Thyroid gland (tissue), 4 donors: ENCODE measurements at regions not wholly inside any gene's neighbourhood (a gene's known extent, or its start where the extent isn't known, plus 50 kb on each side); places are given as distances from the start of the nearest gene placed in this dataset.

Source experiments
- DNase-seq, 2 donors: peaks; one replicate each; pipeline ENCODE4 v3.0.0-alpha.2; 2019
- H3K27ac ChIP-seq, 3 donors: fragments of 200-600 bp; sonication (generic); 1 replicate in 2 of 3; 2 replicates in 1 of 3; pipeline ENCODE4 v1.5.1; 2016 to 2019; ENCODE audit warnings: mild to moderate bottlenecking in 1 of 3, moderate library complexity in 1 of 3
- H3K27me3 ChIP-seq: fragments of 200-600 bp; sonication (generic); one replicate; pipeline ENCODE4 v1.5.1; 2019
- H3K36me3 ChIP-seq, 2 donors: fragments of 200-600 bp; sonication (generic); one replicate each; pipeline ENCODE4 v1.5.1; 2016 to 2019
- H3K4me1 ChIP-seq, 2 donors: fragments of 200-600 bp; sonication (generic); one replicate each; pipeline ENCODE4 v1.5.1; 2017 to 2019
- H3K4me3 ChIP-seq, 3 donors: fragments of 200-600 bp; sonication (generic); replicated peaks in 1 of 3; 1 replicate in 2 of 3; 2 replicates in 1 of 3; pipeline ENCODE4 v1.5.1; 2016; ENCODE audit warnings: mild to moderate bottlenecking in 1 of 3
- H3K9me3 ChIP-seq: fragments of 200-600 bp; sonication (generic); one replicate; pipeline ENCODE4 v1.5.1; 2017
- CTCF ChIP-seq, 6 experiments: fragments of 200-600 bp in 3 of 6; fragments of 450-650 bp in 3 of 6; sonication (generic) in 3 of 6; IDR thresholded peaks; one replicate each; pipeline ENCODE4 v1.5.1; 2016 to 2019; ENCODE audit warnings: antibody characterized with exemption in 6 of 6, mild to moderate bottlenecking in 2 of 6, inconsistent platforms in 1 of 6, moderate library complexity in 1 of 6
- POLR2A ChIP-seq, 2 donors: fragments of 450-650 bp; IDR thresholded peaks; one replicate each; pipeline ENCODE4 v1.6.1; 2017; ENCODE audit warnings: antibody characterized with exemption in 2 of 2, mild to moderate bottlenecking in 2 of 2, moderate library complexity in 1 of 2
- WGBS, 2 donors: methylation state at CpG; one replicate each; pipeline ENCODE4 v1.1.5; 2017; 5-methylcytosine and 5-hydroxymethylcytosine counted together
- intact Hi-C: fragments of 100-400 bp; cut with DNase I; formaldehyde crosslinking; loops from one replicate; pipeline ENCODE4 v1.15.1; 2023

DNA sequence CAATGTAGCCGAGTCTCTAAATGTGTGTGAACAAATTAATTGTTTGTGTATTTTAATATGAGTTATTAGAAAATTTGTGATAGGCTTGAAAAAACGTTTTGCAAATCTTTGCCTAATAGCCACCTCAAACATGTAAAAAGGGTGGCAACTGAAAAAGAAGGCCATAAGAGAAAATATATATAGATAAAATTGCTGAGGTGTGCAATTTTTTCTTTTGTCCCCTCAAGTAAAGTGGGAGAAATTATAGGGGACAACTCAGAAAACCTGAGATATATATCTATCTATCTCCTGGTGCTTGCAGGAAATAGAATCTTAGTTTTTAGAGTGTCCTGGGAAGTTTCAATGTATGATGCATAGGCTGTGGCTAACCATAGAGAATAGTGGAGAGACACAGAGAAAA, 201.4 kb upstream of the LRP1B start:
- WGBS, 2 donors, result 62 to 66% methylated on average over 2 of the region's 2 CpGs
- Histone ChIP-seq H3K36me3 (no peaks in the 10 kb centered on the region), H3K27me3 (no peaks in the 10 kb centered on the region), H3K4me3 (no peak overlapping the region), H3K9me3 (no peaks in the 10 kb centered on the region), H3K4me1 (no peaks in the 10 kb centered on the region), H3K27ac (no peak overlapping the region)
- TF ChIP-seq POLR2A (IDR thresholded peaks at IDR 0.05) (no peak), CTCF (IDR thresholded peaks at IDR 0.05) (no peak)
- DNase-seq, result no peak
- intact Hi-C loops, result no loop called here

DNA sequence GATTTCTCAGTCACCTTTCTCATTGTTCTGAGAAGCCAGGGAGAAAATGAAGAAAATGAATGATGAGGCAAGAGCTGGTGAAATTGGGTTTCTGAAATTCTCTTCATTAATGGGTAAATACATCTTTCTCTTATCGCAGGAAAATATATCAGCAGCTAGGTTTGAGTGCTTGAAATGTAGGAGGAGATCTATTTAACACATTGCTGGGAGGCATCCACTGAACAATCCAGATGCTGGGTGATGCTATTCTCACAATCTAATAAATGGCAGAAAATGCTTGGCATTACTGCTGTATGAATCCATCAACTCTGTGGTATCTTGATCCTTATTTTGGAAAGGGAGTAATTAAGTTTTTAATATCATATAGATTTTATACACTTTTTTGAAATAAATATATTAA, 199.6 kb upstream of the LRP1B start:
- no peak overlapping the region for H3K4me3 ChIP-seq
- H3K9me3 ChIP-seq, result no peaks in the 10 kb centered on the region
- H3K4me1 ChIP-seq, result no peaks in the 10 kb centered on the region
- no peaks in the 10 kb centered on the region for H3K27me3 ChIP-seq
- no peak overlapping the region for H3K27ac ChIP-seq
- TF ChIP-seq CTCF (IDR thresholded peaks at IDR 0.05) (no peak), POLR2A (IDR thresholded peaks at IDR 0.05) (no peak)
- 92 to 98% methylated on average over 1 of the region's 1 CpG for WGBS, 2 donors
- DNase-seq, result no peak
- H3K36me3 ChIP-seq, result no peaks in the 10 kb centered on the region
- intact Hi-C loops, result no loop called here

DNA sequence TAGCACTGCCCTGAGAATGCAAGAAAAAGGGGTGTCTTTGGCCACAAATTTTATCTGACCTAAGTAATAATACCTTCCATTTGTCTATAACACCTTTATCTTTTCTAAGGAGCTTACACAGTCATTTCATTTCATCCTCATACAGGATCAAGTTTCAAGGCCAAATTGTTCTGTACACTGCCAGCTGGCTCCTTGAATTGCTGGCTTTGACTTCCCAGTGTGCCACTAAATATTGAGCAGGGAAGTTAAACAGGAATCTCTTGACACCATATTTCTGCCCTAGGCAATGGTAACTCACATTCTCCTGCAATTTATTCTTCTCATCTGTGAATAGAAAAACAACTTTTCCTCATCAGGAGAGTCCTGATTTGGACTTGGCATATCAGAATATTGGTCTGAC, 195.1 kb upstream of the LRP1B start:
- no peak overlapping the region for H3K27ac ChIP-seq
- DNase-seq, result no peak
- no peak overlapping the region for H3K4me3 ChIP-seq
- H3K27me3 ChIP-seq, result no peaks in the 10 kb centered on the region
- TF ChIP-seq CTCF (IDR thresholded peaks at IDR 0.05), result no peak
- no peak for TF ChIP-seq POLR2A (IDR thresholded peaks at IDR 0.05)
- intact Hi-C loops, result no loop called here
- no peaks in the 10 kb centered on the region for H3K9me3 ChIP-seq
- no peaks in the 10 kb centered on the region for H3K36me3 ChIP-seq
- no peaks in the 10 kb centered on the region for H3K4me1 ChIP-seq

DNA sequence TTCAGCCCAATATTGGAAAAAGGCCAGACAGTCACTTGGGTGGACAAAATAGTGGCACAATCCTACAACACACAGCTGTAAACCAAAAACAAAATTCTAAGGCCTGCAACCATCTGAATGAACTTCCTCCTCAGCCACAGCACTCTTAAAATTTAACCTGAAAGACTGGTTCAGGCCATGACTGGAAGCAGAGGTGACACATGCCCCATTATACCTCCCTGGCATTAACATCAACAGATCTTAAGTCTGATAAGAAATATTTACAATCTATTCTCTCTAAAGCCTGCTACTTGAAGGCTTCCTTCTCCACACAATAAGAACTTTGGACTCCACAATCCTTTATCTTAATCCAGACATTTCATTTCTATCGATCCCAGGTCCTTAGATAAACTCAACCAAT, 192.4 kb upstream of the LRP1B start:
- DNase-seq, result no peak
- intact Hi-C loops, result no loop called here
- H3K4me1 ChIP-seq, result no peaks in the 10 kb centered on the region

DNA sequence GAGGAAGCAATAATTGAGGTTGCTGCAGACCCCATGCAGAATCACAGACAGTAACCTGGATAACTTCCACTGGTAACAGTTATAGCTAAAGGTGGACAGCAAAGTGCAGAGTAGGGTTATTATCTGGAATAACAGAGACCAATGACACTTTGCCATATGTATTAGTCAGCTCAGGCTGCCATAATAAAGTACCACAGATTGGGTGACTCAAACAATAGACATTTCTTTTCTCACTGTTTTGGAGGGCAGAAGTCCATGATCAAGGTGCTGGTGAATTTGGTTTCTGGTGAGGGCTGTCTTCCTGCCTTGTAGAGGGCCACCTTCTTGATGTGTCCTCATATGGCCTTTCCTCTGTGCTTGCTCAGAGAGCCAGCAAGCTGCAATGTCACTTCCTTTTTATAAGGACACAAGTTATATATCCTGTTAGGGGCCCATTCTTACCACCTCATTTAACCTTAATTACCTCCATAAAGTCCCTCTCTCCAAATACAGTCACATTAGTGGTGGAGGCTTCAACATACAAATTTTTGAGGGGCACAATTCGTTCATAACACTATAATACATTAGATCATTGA, 191.0 kb upstream of the LRP1B start:
- H3K36me3 ChIP-seq, result no peaks in the 10 kb centered on the region
- no peak overlapping the region for H3K27ac ChIP-seq
- TF ChIP-seq CTCF (IDR thresholded peaks at IDR 0.05), result no peak
- TF ChIP-seq POLR2A (IDR thresholded peaks at IDR 0.05), result no peak
- WGBS, 2 donors, result 71 to 73% methylated on average over 1 of the region's 1 CpG
- intact Hi-C loops, result no loop called here
- DNase-seq, result no peak
- H3K4me1 ChIP-seq, result no peaks in the 10 kb centered on the region
- H3K27me3 ChIP-seq, result no peaks in the 10 kb centered on the region
- no peak overlapping the region for H3K4me3 ChIP-seq
- H3K9me3 ChIP-seq, result no peaks in the 10 kb centered on the region

More for the DNA sequence above, 192.4 kb upstream of the LRP1B start:
- WGBS, 2 donors, result 67 to 71% methylated on average over 1 of the region's 1 CpG
- H3K36me3 ChIP-seq, result no peaks in the 10 kb centered on the region
- no peaks in the 10 kb centered on the region for H3K9me3 ChIP-seq
- H3K4me3 ChIP-seq, result no peak overlapping the region
- H3K27ac ChIP-seq, result no peak overlapping the region
- TF ChIP-seq CTCF (IDR thresholded peaks at IDR 0.05), result no peak
- TF ChIP-seq POLR2A (IDR thresholded peaks at IDR 0.05), result no peak
- H3K27me3 ChIP-seq, result no peaks in the 10 kb centered on the region
